HG03196 (cell line): ENCODE measurements at regions not wholly inside any gene's neighbourhood (a gene's known extent, or its start where the extent isn't known, plus 50 kb on each side); places are given as distances from the start of the nearest gene placed in this dataset.

ENCODE experiments used
- ATAC-seq: cut with Tn5 transposase; IDR thresholded peaks from one replicate; pipeline ENCODE4 v1.9.1; 2021; ENCODE audit not compliant: unreplicated experiment

GRCh38 chr5:105978011-105978410 is 1692.7 kb downstream of the EFNA5 start:
- ATAC-seq = no peak

GRCh38 chr5:105977163-105977562 is 1693.6 kb downstream of the EFNA5 start:
- ATAC-seq = no peak

- ATAC-seq = no peak
These were observed 1699.8 kb downstream of the EFNA5 start for GRCh38 chr5:105970919-105971318.

GRCh38 chr5:105968981-105969380 is 1701.8 kb downstream of the EFNA5 start:
- ATAC-seq = no peak

GRCh38 chr5:105963696-105964255 is 1707.0 kb downstream of the EFNA5 start:
- ATAC-seq = no peak

GRCh38 chr5:105961572-105961971 is 1709.2 kb downstream of the EFNA5 start:
- ATAC-seq = no peak

GRCh38 chr5:105956456-105957196 is 1714.1 kb downstream of the EFNA5 start:
- ATAC-seq = no peak

- ATAC-seq = no peak
These were observed 1716.4 kb downstream of the EFNA5 start for GRCh38 chr5:105954341-105954740.

GRCh38 chr5:105953616-105954015 is 1717.1 kb downstream of the EFNA5 start:
- no peak for ATAC-seq

- ATAC-seq = no peak
These were observed 1717.9 kb downstream of the EFNA5 start for GRCh38 chr5:105952875-105953274.

- no peak for ATAC-seq
These were observed 1723.3 kb downstream of the EFNA5 start for GRCh38 chr5:105947461-105947860.

- no peak for ATAC-seq
These were observed 1725.3 kb downstream of the EFNA5 start for GRCh38 chr5:105945203-105945972.

- ATAC-seq = no peak
These were observed 1730.6 kb downstream of the EFNA5 start for GRCh38 chr5:105940181-105940580.

- no peak for ATAC-seq
These were observed 1736.6 kb downstream of the EFNA5 start for GRCh38 chr5:105934171-105934570.

- no peak for ATAC-seq
These were observed 1738.8 kb downstream of the EFNA5 start for GRCh38 chr5:105931881-105932421.

GRCh38 chr5:105929858-105930257 is 1740.9 kb downstream of the EFNA5 start:
- ATAC-seq = no peak

GRCh38 chr5:105924366-105924765 is 1746.4 kb downstream of the EFNA5 start:
- ATAC-seq = no peak

GRCh38 chr5:105922574-105922973 is 1748.2 kb downstream of the EFNA5 start:
- no peak for ATAC-seq

GRCh38 chr5:105922080-105922479 is 1748.7 kb downstream of the EFNA5 start:
- ATAC-seq = no peak

GRCh38 chr5:105917189-105917588 is 1753.5 kb downstream of the EFNA5 start:
- ATAC-seq = no peak

GRCh38 chr5:105907016-105907415 is 1763.7 kb downstream of the EFNA5 start:
- ATAC-seq = no peak

- ATAC-seq = no peak
These were observed 1765.3 kb downstream of the EFNA5 start for GRCh38 chr5:105905392-105905791.
